Hematopoietic multipotent progenitor cell treated with erythropoietin and hydrocortisone succinate and interleukin-3 and kit ligand, for 15 days (in vitro differentiated cells): ENCODE measurements at regions not wholly inside any gene's neighbourhood (a gene's known extent, or its start where the extent isn't known, plus 50 kb on each side); places are given as distances from the start of the nearest gene placed in this dataset.

Experiments
- DNase-seq: peaks from one replicate; pipeline ENCODE4 v3.0.0-alpha.2; 2015; ENCODE audit warnings: low spot score

DNA sequence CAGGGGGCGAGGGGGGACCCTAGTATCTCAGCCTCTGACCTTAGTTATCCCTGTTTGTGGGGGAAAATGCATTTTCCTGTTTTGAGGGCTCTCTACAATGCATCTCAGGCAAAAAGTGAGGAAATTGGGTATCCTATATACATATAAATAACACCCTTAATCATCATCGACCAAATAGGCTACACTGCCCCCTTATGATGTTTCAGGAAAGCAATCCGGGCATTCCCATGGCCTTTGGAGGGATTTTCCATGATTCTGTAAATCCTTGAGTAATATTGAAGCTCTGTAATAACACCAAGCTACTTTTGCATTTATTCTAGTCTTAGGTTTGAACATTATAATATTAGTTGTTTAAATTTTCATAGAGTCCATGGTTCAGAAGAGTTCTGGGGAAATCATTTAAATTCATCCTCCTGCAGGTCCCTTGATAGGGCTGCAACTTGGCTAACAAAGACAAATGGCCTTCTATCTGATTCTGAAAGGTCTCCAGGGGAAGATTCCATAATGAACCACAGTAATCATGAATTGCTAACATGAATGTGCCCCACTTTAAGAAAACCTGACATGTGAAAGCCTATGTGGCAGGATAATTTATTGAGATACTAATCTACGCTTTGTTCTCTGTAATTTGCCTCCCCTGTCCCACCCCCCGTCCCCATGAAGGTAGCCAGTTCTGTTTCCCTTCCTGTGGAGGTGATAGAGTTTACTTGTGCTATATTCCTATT, 91.5 kb upstream of the SCOC start:
- DNase-seq, result no peak

DNA sequence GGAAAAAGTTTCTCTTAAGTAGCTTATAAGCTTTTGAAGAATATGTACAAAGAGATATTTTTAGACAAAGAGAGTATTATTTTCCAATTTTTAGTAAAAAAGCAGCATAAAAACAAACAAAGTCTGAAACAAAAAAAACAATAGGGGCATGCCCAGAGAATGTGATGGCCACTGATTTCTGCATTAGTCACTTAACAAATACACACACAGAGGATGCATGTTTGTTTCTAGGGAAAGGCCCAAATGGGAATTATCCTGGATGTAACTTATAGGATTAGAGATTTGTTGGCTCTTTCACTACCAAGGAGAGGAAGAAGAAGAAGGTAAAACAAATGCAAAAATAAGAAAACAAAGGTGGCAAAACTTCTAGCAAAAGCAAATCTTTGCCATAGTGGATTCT, 95.9 kb upstream of the SCOC start:
- DNase-seq, result no peak

DNA sequence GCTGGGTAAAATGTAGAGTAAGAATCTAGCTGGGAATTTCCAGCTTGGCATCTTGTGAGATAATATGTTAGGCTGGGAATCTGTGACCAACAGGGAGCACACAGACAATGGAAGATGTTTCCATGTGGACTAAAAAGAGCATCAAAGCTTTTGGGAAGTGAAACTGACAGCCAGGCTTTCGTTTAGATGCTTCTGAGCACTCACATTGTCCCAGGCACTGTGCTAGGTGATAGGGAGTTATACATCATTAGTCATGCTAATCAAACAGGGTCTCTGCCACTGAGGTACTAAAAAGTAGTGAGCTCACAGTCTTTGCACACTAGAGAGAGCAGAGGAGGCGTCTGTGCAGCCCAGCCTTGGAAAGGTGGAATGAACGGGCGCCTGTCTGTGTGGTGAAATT, 101.9 kb upstream of the SCOC start:
- no peak for DNase-seq

DNA sequence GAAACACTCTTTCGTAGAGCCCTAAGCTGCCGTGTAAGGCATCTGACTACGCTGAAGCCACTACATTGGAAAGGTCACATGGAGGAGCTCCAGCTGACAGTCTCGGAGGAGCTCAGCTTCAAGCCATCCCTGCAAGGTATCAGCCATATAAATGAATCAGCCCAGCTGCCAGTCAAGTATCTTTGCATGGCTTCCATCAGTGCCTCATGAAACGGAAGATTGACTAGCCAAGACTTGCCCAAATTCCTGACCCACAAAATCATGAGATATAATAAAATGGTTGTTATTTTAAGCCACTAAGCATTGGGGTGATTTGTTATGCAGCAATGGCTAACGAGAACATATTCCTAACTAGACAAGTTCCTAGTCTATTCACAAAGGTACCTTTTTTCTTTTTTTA, 104.1 kb upstream of the SCOC start:
- DNase-seq, result no peak

DNA sequence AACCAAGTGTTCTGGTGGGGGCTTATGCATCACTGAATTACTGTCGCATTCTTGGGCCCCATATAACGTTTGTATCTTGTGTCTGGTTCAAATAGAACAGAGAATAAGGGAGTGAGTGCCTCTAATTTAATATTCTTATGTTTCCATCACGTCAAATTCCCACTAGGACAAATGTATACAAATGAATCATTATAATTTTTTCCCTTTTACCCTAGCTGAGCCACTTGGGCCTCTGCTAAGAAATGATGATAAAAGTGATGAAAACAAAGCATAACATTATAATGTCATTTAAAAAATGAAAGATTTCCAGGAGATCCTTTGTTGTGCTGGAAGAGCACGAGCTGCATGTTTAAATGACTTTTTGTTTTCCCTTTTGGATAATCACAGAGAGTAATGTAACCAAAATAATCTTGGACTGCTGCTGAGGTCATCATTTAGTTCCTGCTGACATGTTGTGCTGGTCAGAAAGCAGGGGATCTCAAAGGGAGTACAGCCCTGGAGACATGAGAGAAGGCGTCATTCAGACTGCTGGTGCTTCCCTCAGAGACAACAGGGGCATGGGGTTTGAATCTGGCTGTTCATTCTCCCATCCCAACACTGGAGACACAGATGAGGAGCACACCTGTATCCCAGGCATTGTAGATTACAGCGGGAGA, 105.1 kb upstream of the SCOC start:
- DNase-seq, result no peak

DNA sequence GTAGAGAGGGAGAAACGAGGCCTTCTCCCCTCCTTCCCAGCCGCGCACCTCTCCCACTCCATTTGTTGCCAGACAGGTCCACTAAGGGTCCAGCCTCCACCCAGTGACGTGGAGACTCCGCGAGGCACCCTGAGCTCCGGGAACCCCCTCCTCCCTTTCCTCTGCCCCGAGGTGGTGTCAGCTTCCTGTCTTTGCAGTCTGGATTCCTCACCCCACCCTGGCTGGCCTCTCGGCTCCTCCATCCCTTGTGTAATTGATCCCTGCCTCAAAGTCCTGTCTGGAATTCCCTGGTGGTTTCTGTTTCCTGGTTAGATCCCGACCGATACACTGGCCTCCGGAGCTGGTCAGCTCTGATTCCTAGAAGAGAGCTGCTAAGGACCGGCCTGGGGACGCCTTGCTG, 105.9 kb upstream of the SCOC start:
- DNase-seq, result no peak

DNA sequence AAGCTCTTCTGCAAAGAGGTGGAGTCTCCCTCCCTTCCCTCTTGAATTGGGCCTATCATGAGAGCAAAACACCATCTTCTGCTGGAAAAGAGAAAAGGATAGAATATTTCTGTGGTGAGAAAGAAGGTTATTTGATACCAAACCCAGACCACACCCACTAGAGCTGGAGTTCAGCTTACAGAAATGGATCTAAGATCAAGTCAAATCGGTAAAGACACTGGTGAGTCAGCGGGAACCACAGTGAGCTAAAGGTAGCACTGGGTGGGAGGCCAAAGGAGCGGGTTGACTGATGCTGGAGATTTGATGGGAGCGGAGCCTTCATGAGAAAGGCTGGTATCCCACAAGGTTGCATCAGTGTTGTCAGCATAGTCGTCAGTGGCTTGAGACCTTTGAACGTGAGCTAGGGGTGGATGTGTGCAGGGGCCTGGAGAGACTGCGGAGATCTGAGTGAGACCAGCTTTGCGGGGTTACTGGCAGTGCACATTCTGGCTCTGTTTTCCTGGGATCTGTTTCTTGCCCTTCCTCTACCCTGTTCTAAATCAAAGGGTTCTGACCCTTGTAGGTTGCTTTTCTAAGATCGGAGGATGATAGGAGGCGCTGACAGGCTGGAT, 106.4 kb upstream of the SCOC start:
- DNase-seq, result no peak

- DNase-seq, result no peak
These were observed 106.2 kb upstream of the MAML3 start for GRCh38 chr4:140260227-140260626.

DNA sequence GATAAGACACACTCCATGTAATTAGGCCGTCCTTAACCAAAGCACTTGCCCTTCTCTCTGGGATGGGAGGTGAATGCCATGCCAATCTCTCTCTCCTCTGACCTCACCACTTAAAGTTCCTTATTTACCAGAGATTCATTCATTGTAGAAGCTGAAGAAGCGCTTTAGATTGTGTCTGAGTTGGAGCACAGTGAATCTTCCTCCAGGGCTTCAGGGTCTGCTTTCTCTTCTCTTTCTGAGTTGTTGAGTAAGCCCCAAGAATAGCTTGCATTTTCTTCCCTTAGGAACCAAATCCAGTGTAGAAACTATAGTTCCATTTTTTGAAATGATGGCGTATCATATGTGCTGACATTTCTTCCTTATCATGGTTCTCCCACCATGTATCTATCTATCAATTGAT, 104.5 kb upstream of the MAML3 start:
- no peak for DNase-seq

DNA sequence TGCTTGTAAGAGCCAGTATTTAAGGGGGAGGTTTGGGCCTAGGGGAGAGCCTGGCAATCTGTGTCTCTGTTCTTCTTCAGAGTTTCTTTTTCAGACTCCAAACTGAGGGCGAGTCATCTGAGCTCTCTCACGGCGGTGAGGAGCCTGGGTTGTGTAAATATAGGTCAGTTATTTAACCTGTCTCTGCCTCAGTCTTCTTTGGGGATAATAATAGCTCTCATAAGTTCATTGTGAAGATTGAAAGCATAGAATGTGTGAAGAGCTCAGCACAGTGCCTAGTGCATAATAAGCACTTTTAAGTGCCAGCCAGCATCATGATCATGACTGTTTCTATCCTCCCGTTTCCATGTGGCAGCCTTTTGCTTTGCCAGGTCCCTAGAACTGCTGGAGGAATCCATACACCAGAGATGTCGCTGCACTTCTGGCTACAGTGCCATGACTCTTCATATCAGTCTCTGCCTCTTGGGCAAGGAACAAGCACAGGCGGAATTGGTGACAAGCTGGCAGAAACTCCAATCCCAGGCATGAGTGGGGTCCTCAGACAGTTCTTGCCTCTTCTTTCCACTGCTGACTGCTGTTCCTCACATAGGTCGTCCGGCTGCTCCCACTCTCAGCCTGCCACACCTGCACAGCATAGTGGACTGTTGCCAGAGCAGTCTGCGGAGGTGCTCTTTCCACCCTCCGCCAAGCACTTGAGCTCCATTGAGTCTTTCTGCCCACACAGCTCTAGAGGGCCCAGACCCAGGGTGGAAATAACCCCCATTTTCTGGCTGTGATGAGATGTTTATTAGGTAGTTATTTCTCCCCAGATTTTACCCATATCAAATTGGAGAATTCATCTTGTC, 103.7 kb upstream of the MAML3 start:
- no peak for DNase-seq

DNA sequence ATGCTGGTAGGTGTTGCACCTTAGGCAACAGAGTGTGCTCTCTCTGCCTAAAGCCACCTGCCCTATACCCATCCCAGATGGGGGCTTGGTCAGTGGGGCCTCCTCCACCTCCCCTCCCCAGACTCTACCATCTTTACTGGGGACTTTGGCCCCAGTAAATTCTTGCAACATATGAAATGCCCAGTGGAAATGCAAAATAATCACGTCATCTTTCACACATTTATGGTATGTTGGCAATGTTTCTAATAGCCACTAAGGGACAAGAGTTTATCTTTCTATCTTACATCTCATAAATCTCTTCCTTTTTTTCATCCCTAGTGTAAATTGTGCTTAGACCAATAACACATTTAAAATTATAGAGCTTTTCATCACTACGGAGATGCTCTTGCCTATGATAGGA, 103.0 kb upstream of the MAML3 start:
- DNase-seq, result no peak

DNA sequence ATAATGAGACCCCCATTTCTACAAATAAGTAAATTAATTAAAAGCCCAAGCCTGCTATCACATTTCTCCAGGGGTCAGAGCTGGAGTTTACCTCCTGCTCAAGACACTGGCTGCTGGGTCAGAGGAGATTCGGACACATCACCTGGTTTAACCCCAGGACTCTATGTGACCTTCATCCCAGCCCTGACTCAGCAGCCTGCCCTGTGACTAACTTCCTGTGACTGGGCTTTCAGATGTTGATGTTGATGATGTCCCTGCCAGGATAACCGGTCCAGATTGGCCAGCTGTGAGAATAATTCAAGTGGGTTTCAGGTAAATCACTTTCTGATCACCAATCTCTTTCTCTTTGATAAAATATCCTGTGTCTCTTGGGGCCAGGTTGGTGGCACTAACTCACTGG, 102.4 kb upstream of the MAML3 start:
- no peak for DNase-seq

- no peak for DNase-seq
These were observed 101.9 kb upstream of the MAML3 start for GRCh38 chr4:140255927-140256326.

GRCh38 chr4:140255467-140255866, 101.5 kb upstream of the MAML3 start:
- DNase-seq, result no peak

- no peak for DNase-seq
These were observed 100.8 kb upstream of the MAML3 start for GRCh38 chr4:140254651-140255299.

- no peak for DNase-seq
These were observed 99.6 kb upstream of the MAML3 start for GRCh38 chr4:140253556-140254027.

DNA sequence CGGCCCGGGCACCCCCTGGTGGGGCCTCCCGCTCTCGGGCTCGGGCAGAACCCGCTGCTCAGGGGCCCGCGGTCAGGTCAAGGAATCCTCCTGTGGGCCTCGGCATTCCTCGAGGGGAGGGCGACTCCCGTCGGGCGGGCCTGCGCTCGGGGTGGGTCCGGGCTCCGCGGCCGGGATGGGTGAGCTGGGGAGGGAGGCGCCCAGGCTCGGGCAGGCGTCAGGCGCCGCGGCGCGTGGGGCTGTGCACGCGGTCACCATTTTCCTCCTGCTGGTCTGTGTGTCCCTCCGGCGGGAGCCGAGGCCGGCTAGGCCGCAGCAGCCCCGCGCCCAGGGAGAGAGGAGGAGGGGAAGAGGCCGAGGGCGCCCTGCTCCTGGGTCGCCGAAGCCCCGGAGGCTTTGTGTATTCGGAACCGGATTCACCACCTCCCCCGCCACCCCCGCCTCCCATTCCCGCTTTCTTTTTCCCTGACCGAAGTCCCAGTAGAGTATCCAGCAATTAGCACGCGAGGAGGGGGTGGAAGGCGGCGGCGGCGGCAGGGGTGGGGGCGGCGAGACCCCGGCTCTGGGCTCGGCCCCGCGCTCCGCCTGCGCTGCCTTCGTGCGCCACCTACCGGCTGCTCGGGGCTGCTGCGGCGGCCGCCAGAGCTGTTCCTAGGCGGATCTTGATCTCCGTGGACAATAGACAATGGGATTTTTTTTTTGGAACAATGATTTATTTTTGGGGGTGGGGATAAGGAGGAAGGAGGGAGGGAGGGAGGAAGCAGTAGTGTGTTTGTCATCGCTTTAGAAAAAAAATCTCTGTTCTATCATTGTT, 99.0 kb upstream of the MAML3 start:
- DNase-seq, result peak; percentile 51

DNA sequence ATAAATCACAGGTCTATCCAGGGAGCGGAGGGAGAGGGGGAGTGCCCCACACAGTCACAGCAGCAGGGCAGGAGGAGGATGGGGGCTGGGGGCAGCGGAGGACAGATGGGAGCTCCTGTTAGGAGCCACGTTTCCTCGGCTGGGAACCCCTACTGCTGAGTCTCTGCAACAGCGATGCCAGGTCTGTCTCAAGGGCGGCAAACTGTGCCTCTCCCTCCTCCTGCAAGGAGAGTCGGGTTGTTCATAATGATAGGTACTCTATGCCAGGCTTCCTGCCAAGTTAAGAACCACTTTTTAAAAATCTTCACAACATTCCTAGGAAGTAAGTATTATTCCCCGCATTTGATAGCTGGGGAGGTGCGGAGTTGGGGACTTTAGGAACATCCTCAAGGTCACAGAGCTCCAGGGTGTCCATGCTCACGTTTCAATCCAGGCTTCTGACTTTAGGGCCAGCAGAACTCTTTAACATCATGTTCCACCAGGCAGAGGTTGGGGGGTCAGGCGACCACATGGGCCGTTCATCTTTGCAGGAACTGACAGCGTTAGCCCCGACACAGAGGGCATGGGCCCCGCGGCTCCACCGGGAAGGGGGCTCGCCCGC, 98.3 kb upstream of the MAML3 start:
- DNase-seq, result no peak

DNA sequence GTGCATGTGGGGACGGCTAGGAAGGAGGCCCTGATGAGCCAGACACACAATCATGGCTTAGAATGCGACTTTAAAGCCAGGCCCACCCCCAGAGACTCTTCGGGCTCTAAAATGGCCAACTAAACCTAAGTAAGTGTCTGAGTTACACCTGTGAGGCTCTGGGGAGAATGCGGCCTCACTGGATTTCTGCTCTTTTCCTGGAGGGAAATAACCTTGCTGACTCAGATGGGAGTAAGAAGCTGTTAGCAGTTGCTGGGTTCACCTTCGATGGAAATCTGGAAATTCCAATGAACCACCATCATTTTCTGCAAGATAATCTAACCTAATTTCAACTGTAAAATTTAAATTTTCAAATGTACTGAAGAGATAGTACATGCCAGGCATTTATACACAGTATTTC, 97.6 kb upstream of the MAML3 start:
- DNase-seq, result no peak

DNA sequence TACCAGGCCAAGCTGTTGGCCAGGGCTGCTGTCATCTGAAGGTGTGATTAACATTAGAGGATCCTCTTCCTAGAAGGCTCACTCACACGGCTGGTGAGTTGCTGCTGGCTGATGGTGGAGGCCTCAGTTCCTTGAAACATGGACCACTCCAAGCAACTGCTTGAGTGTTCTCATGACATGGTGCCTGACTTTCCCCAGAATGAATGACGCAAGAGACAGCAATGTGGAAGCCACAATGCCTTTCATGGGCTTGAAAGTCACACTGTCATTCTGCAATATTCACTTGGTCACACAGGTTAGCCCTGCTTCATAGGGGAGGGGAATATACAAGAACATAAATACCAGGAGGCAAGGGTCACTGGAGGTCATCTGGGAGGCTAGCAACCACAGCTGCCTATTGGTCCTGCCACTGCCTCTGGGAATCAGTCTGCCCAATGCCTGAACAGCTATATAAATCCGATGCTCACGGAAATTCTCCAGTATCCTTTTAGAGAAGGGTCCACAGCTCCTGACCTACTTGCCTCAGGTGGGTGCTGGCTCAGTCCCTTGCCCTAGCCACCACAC, 97.1 kb upstream of the MAML3 start:
- DNase-seq, result no peak
